K562 (cell line): ENCODE measurements at regions not wholly inside any gene's neighbourhood (a gene's known extent, or its start where the extent isn't known, plus 50 kb on each side); places are given as distances from the start of the nearest gene placed in this dataset.

Experiments used
- HDAC2 ChIP-seq: fragments of 450-650 bp; IDR thresholded peaks from 2 replicates; pipeline ENCODE4 v1.6.1; 2016; ENCODE audit warnings: mild to moderate bottlenecking
- HDAC8 ChIP-seq: fragments of 450-650 bp; IDR thresholded peaks from 2 replicates; pipeline ENCODE4 v1.6.1; 2016; ENCODE audit warnings: mild to moderate bottlenecking, missing genetic modification characterization, moderate library complexity, missing compliant biosample characterization
- POLR2A ChIP-seq: fragments of 450-650 bp; conservative IDR thresholded peaks from 2 replicates; pipeline ENCODE4 v1.6.1; 2016
- POLR2AphosphoS5 ChIP-seq: IDR thresholded peaks from 2 replicates; pipeline ENCODE4 v1.6.1; 2011; ENCODE audit warnings: mild to moderate bottlenecking, low read depth, low read length, moderate library complexity; ENCODE audit not compliant: control insufficient read depth, insufficient read depth
- ZEB2 ChIP-seq: fragments of 450-650 bp; IDR thresholded peaks from 2 replicates; pipeline ENCODE4 v1.6.1; 2016
- ZFP36 ChIP-seq: fragments of 150-350 bp; IDR thresholded peaks from 2 replicates; pipeline ENCODE4 v1.6.1; 2018; ENCODE audit warnings: low read length, low read depth; ENCODE audit not compliant: partially characterized antibody
- ZNF282 ChIP-seq: sonication (generic); formaldehyde crosslinking; IDR thresholded peaks from 2 replicates; pipeline ENCODE4 v1.8.1; 2023; ENCODE audit warnings: missing genetic modification reagents
- TF ChIP-seq, protein P1 (sequence below): fragments of 450-650 bp; formaldehyde crosslinking; IDR thresholded peaks from 2 replicates; pipeline ENCODE4 v1.4.0; 2022; ENCODE audit warnings: missing genetic modification characterization

DNA sequence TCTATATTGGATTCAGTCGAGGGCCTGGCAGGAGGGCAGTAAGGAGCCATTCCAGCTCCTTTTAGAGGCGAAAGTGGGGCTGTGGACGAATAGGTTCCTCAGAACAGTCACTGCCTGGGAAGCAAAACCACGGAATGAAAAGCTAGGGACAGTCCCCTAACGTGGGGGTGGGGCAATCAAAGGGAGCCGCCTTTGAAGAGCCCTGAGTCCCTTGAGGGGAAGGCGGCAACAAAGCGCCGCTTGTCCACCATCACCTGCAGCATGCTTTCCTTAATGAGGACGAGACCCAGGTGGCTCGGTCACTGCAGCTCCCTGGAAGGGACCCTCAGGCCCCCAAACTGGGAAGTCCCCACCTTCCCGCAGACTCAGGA lies 184.7 kb downstream of the ETS2 start:
- TF ChIP-seq ZEB2, result no peak
- TF ChIP-seq HDAC2, result no peak
- no peak for TF ChIP-seq ZFP36
- TF ChIP-seq, protein P1, sequence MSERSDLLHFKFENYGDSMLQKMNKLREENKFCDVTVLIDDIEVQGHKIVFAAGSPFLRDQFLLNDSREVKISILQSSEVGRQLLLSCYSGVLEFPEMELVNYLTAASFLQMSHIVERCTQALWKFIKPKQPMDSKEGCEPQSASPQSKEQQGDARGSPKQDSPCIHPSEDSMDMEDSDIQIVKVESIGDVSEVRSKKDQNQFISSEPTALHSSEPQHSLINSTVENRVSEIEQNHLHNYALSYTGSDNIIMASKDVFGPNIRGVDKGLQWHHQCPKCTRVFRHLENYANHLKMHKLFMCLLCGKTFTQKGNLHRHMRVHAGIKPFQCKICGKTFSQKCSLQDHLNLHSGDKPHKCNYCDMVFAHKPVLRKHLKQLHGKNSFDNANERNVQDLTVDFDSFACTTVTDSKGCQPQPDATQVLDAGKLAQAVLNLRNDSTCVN (CRISPR knock-in tag), result no peak
- no peak for TF ChIP-seq HDAC8 (tag)
- TF ChIP-seq ZNF282 (CRISPR knock-in tag), result no peak
- TF ChIP-seq POLR2AphosphoS5, result no peak
- no peak for TF ChIP-seq POLR2A
